Ovary (tissue), 3 donors: ENCODE measurements at regions not wholly inside any gene's neighbourhood (a gene's known extent, or its start where the extent isn't known, plus 50 kb on each side); places are given as distances from the start of the nearest gene placed in this dataset.

Experiments
- CTCF ChIP-seq, 3 donors: fragments of 450-650 bp in 2 of 3; fragments of 200-600 bp in 1 of 3; IDR thresholded peaks; one replicate each; pipeline versions ENCODE4 v1.5.1 to v1.8.0; 2016 to 2022; ENCODE audit warnings: antibody characterized with exemption in 3 of 3, mild to moderate bottlenecking in 1 of 3
- EP300 ChIP-seq: sonication (generic); formaldehyde crosslinking; IDR thresholded peaks from one replicate; pipeline ENCODE4 v1.6.1; 2017; ENCODE audit warnings: antibody characterized with exemption
- POLR2A ChIP-seq: fragments of 450-650 bp; IDR thresholded peaks from one replicate; pipeline ENCODE4 v1.6.1; 2017; ENCODE audit warnings: antibody characterized with exemption, mild to moderate bottlenecking, moderate library complexity
- donor health status: DM: no; HTN: no; CAD: no.

GRCh38 chr19:32254509-32254890 lies 90.9 kb upstream of the ZNF507 start:
- TF ChIP-seq POLR2A = no peak
- TF ChIP-seq CTCF (IDR thresholded peaks at IDR 0.05) = no peak
- no peak for TF ChIP-seq EP300
